Uterus (tissue), 2 donors: ENCODE measurements at regions not wholly inside any gene's neighbourhood (a gene's known extent, or its start where the extent isn't known, plus 50 kb on each side); places are given as distances from the start of the nearest gene placed in this dataset.

ENCODE experiments used
- POLR2A ChIP-seq, 2 donors: fragments of 450-650 bp; IDR thresholded peaks; one replicate each; pipeline ENCODE4 v1.6.1; 2016; ENCODE audit warnings: antibody characterized with exemption in 2 of 2, mild to moderate bottlenecking in 1 of 2, moderate library complexity in 1 of 2
- TF ChIP-seq, protein P1 (sequence below), 4 experiments: fragments of 200-600 bp in 2 of 4; fragments of 450-650 bp in 2 of 4; sonication (generic) in 2 of 4; IDR thresholded peaks; one replicate each; pipeline ENCODE4 v1.5.1; 2016 to 2019; ENCODE audit warnings: antibody characterized with exemption in 4 of 4, mild to moderate bottlenecking in 2 of 4, moderate library complexity in 1 of 4

DNA sequence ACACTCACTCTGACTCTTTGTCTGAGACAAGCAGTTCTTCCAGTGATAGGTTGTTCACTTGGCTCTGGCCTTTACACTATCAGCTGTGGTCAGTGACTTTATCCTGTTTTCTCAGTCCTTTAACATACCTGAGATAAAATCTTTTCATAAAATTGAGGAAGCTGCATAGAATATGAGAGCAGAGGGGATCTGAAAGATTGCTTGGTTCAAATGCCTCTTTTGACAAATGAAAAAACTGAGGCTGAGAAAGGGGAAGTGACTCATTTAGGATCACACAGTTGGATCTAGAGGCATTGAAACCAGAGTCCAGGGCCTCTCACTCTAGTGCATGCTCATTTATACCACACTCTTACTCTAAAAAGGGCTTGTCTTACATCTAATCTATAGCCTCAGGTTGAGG is 277.0 kb upstream of the TBX18 start:
- TF ChIP-seq, protein P1, sequence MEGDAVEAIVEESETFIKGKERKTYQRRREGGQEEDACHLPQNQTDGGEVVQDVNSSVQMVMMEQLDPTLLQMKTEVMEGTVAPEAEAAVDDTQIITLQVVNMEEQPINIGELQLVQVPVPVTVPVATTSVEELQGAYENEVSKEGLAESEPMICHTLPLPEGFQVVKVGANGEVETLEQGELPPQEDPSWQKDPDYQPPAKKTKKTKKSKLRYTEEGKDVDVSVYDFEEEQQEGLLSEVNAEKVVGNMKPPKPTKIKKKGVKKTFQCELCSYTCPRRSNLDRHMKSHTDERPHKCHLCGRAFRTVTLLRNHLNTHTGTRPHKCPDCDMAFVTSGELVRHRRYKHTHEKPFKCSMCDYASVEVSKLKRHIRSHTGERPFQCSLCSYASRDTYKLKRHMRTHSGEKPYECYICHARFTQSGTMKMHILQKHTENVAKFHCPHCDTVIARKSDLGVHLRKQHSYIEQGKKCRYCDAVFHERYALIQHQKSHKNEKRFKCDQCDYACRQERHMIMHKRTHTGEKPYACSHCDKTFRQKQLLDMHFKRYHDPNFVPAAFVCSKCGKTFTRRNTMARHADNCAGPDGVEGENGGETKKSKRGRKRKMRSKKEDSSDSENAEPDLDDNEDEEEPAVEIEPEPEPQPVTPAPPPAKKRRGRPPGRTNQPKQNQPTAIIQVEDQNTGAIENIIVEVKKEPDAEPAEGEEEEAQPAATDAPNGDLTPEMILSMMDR (IDR thresholded peaks at IDR 0.05) = no peak
- no peak for TF ChIP-seq POLR2A (IDR thresholded peaks at IDR 0.05)
